ENCODE measurements at regions not wholly inside any gene's neighbourhood (a gene's known extent, or its start where the extent isn't known, plus 50 kb on each side); places are given as distances from the start of the nearest gene placed in this dataset.

- no peak overlapping the region for H3K4me3 ChIP-seq (replicated peaks; ENCODE audit: low read depth, low read length)
- TF ChIP-seq CTCF (IDR thresholded peaks at IDR 0.05; ENCODE audit: low read length, missing control alignments): no peak
- DNase-seq (ENCODE audit: low read depth): no peak
Observed at GRCh38 chr4:86542319-86543027, 51.6 kb upstream of the PTPN13 start.

DNA sequence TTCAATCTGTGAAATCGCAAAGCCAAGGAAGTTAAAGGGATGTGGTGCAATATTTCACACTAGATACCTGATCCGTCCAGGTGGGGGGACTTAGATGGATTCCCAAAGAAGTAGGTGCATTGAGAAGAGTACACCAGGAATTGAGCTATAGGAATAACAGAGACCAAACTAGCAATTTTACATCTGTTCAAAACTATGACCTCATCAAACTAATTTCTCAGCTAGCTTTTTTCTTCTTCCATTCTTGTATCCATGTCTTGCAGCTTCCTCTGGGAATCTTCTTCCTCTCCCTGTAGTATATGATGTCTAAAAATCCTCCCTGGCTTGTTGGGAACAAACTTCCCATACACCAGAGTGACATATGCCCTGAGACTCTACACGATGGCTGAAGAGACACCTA lies 51.0 kb upstream of the PTPN13 start:
- no peak overlapping the region for H3K4me3 ChIP-seq (replicated peaks; ENCODE audit: low read depth, low read length)
- no peak for TF ChIP-seq CTCF (IDR thresholded peaks at IDR 0.05; ENCODE audit: low read length, missing control alignments)
- DNase-seq (ENCODE audit: low read depth): no peak

- no peak overlapping the region for H3K4me3 ChIP-seq (replicated peaks; ENCODE audit: low read depth, low read length)
- no peak for TF ChIP-seq CTCF (IDR thresholded peaks at IDR 0.05; ENCODE audit: low read length, missing control alignments)
- DNase-seq (ENCODE audit: low read depth): peak; percentile 37
Observed at GRCh38 chr4:86543560-86544309, 50.4 kb upstream of the PTPN13 start.

DNA sequence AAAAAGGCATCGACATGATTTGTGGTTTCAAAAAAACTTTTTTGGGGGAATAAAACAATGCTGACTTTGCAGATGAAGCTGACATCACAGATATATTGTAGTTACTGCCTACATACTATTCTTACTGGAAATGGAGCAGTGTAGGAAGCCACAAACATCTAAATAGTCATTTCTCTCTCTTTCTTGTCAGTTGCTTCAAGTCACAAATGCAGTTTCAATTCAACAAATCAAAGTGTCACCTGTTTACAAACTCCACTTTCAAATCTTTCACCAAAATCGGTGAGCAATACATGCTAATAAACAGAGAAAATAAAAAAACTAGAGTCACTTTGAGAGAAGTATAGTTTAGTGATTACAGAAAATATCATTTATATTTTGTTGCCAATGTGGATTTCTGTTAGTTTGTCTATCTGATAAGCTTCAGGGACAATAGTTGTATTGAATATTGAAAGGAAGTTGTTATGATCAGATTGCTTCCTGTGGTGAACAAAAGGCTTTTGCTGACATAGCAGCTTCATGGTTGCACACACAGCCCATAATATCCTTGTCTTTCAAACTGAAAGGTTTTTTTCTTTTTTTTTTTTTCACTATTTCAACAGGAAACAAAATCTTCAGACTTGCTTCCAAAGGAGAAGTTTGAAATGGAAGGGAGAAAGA lies 49.7 kb upstream of the PTPN13 start:
- TF ChIP-seq CTCF (IDR thresholded peaks at IDR 0.05; ENCODE audit: low read length, missing control alignments): no peak
- no peak for DNase-seq (ENCODE audit: low read depth)
- no peak overlapping the region for H3K4me3 ChIP-seq (replicated peaks; ENCODE audit: low read depth, low read length)

Data from fibroblast of pulmonary artery (primary cell).